Erythroblast (primary cell): ENCODE measurements at regions not wholly inside any gene's neighbourhood (a gene's known extent, or its start where the extent isn't known, plus 50 kb on each side); places are given as distances from the start of the nearest gene placed in this dataset.

ENCODE experiments used
- DNase-seq, 2 experiments: peaks; one replicate each; lab custom pipeline; 2025; lab: John Stamatoyannopoulos, UW
- GATA1 ChIP-seq: IDR thresholded peaks from 2 replicates; pipeline ENCODE4 v1.6.1; 2011; ENCODE audit warnings: low read depth, mild to moderate bottlenecking, control low read depth, low read length, moderate library complexity
- POLR2A ChIP-seq: IDR thresholded peaks from 2 replicates; pipeline ENCODE4 v1.6.1; 2011; ENCODE audit warnings: mild to moderate bottlenecking, low read length

DNA sequence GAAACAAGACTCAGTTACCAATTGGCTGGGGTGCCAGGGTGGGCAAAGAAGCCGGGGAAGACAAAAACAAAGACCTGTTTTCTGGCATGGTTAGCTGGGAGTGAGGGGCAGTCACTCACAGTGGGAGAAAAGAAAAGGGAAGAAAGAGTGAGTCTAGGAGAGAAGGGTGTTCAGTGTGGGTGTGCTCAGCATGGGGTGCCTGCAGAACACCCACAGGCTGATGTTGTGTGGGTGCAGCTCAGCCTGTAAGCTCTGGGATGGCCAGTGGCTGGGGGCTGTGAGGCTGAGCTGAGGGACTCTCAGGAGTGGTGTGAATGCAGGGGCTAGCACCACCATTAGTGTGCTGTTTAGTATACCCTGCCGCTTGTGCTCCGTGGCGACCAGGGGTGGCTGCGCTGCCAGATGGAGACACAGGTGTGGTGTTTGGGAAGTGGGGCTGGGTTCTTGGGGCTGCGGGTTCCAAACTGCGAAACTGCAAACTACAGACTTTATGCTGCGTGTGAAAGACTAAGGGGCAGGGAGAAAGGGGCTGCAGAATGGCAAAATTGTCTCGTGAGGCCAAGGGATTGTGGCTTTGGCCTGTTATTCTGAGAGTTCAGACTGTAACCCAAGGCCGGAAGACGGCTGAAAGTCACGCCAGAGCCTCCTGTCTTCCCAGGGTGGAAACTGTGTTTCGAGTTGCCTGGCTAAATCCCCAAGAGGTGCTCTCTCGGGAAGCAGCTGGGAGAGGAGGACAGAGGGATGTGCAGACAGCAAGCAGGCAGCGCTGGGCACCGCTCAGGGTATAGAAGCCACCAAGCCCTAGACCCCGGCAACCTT, 156.3 kb downstream of the TTC32 start:
- DNase-seq, result no peak
- no peak for TF ChIP-seq POLR2A
- no peak for TF ChIP-seq GATA1

DNA sequence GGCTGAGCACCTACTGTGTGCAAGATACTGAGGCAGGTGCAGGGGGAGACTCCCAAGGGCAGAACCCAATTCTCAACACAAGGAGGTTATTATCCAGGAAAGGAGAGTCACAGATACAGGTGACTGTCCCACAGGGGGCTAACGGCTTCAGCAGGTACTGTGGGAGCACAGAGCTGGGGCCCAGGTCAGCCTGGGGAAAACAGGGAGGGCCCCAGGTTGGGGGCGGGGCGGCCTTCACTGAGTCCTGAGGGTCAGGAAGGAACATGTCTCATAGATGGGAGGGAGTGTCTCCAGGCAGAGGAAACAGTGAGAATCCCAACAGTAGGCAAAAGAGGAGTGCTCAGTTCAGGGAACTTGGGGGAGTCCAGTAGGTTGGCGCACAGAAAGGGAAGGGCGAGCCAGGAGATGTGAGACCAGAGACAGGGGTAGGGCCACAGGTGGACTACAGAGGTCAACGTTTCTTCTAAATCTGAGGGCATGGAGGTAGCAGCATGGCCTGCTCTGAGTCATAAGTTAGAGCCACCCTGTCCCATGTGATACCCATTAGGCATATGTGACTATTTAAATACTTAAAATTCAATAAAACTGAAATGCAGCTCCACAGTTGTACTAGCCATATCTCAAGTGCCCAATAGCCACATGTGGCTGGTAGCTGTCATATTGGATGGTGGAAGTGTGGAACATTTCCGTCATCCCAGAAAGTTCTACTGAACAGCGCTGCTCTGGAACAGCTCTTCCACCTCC, 157.2 kb downstream of the TTC32 start:
- TF ChIP-seq POLR2A, result no peak
- TF ChIP-seq GATA1, result no peak
- DNase-seq, result no peak

DNA sequence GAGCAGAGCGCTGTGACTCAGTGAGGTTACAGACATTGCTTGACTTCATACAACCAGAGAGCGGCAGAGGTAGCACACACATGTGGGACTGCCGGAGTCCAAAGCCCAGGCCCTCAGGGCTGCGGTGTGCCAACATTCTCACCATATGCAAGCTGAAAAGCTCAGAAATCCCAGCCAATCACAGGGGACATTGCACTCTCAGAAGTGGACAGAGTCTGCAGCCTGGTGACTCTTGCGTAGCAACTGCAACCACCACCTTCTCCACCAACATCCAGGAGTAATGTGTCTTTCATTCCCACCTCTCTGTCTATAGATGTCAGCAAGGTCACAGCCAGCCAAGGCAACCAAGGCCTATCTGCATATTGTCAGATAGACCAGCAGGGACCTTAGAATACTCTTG, 158.1 kb downstream of the TTC32 start:
- TF ChIP-seq GATA1 (no peak), POLR2A (no peak)

DNA sequence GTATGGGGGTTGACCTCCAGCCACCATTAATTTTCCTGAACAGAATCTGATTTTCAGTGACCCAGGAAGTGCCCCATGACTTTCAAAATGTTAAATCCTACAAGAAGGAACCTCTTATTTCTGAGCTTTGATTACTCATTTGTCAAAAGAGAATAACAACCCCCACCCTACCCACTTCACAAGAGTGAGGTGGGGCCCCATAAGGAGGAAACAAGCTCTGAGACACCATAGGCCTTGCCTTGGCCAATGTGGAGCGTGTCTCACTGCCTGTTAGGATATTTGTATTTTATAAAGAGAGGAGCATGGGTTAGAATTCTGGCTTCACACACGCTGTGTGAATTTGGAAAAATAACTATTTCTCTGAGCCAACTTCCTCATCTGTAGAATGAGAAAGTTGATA, 158.9 kb downstream of the TTC32 start:
- TF ChIP-seq GATA1 (no peak), POLR2A (no peak)
- no peak for DNase-seq

More for the DNA sequence above, 158.1 kb downstream of the TTC32 start:
- no peak for DNase-seq

DNA sequence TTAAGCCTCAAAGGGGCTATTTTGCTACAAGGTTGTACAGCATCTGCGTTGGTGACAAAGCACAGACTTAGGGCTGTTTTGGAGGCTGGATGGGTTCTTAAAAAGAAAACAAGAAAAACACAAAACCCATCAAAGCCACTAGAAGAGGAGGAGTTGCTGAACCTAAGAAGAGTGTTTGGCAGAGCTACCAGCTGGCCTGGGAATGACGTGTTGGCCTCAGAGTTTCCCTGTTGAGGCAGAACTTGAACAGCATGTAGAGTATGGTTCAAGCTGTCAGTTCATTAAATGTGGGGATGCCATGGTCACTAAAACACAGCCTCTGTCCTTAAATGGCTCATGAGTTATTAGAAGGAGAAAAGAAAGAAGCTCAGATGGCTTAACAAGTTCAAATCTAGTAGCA, 162.5 kb downstream of the TTC32 start:
- TF ChIP-seq GATA1 (no peak), POLR2A (no peak)
- DNase-seq, result no peak

DNA sequence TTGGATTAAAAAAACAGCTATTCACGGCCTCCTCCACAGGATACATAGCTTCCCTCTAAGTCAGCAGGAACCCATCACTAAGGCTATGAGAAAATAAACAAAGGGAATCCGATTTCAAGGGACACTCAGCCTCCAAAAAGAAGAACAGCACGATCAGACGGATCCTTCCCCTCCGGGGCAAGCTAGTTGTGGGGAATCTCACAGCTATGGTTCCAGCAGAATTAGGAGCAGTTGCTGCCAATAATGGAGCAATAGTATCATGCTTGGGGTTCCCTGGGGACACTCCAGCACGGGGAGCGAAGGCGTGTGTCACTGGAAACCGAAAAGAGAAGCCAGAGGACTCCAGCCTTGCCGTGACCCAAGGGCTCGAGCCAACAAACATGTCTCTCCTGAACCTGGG, 163.1 kb downstream of the TTC32 start:
- no peak for TF ChIP-seq GATA1
- TF ChIP-seq POLR2A, result no peak
- DNase-seq, result no peak

GRCh38 chr2:19736191-19736831, 165.5 kb downstream of the TTC32 start:
- no peak for DNase-seq
- TF ChIP-seq POLR2A, result no peak
- TF ChIP-seq GATA1, result no peak

- TF ChIP-seq POLR2A, result no peak
- no peak for TF ChIP-seq GATA1
- DNase-seq, result no peak
Measured at GRCh38 chr2:19733951-19734425, 167.8 kb downstream of the TTC32 start.

GRCh38 chr2:19733390-19733789, 168.4 kb downstream of the TTC32 start:
- no peak for DNase-seq
- TF ChIP-seq POLR2A, result no peak
- no peak for TF ChIP-seq GATA1

DNA sequence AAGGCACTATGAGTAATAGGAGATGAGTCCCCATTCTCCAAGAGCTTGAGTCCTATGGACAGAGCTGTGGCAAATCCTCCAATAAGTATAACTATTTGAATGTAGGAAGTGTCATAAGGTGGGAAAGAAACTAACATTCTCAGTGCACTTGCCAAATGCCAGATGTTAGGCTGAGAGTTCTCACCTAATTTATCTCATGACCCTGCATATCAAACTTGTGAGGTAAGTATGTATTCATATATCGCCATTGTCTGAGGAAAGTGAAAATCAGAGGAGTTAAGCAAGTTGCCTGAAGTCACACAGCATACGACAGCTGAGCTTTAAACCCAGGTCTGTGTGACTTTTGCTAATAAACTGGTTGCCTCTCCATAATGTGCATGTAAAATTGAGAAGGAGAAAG, 169.5 kb downstream of the TTC32 start:
- TF ChIP-seq GATA1, result no peak
- no peak for TF ChIP-seq POLR2A
- DNase-seq, result no peak

GRCh38 chr2:19731515-19731914, 170.3 kb downstream of the TTC32 start:
- DNase-seq, result no peak
- TF ChIP-seq POLR2A, result no peak
- TF ChIP-seq GATA1, result no peak

GRCh38 chr2:19731037-19731436, 170.7 kb downstream of the TTC32 start:
- TF ChIP-seq GATA1 (no peak), POLR2A (no peak)

GRCh38 chr2:19728125-19728524, 173.7 kb downstream of the TTC32 start:
- DNase-seq, result no peak
- TF ChIP-seq POLR2A (no peak), GATA1 (no peak)

More at GRCh38 chr2:19731037-19731436, 170.7 kb downstream of the TTC32 start:
- no peak for DNase-seq

GRCh38 chr2:19725392-19725791, 176.4 kb downstream of the TTC32 start:
- no peak for DNase-seq
- TF ChIP-seq GATA1, result no peak
- no peak for TF ChIP-seq POLR2A
